ENCODE measurements at regions not wholly inside any gene's neighbourhood (a gene's known extent, or its start where the extent isn't known, plus 50 kb on each side); places are given as distances from the start of the nearest gene placed in this dataset.

- TF ChIP-seq CTCF (optimal IDR thresholded peaks at IDR 0.05 in 1 of 3, IDR thresholded peaks at IDR 0.05 in 1 of 3, conservative IDR thresholded peaks at IDR 0.05 in 1 of 3; ENCODE audit: extremely low read depth in 1 of 3, insufficient read depth in 2 of 3, low read length in 3 of 3) (peak in 1 of 3 experiments; percentile 16), EZH2 (IDR thresholded peaks at IDR 0.05; ENCODE audit: low read length) (no peak)
Observed at GRCh38 chrX:93259029-93259428, 414.3 kb downstream of the NAP1L3 start.

All from keratinocyte (primary cell).